DND-41 (cell line): ENCODE measurements at regions not wholly inside any gene's neighbourhood (a gene's known extent, or its start where the extent isn't known, plus 50 kb on each side); places are given as distances from the start of the nearest gene placed in this dataset.

Experiments used
- CTCF ChIP-seq: IDR thresholded peaks from 2 replicates; pipeline ENCODE4 v1.5.1; 2012; ENCODE audit warnings: borderline replicate concordance, low read length, moderate library complexity, mild to moderate bottlenecking; ENCODE audit not compliant: poor library complexity, severe bottlenecking; ENCODE audit errors: extremely low read depth
- EZH2 ChIP-seq: IDR thresholded peaks from 3 replicates; pipeline ENCODE4 v1.6.1; 2012; ENCODE audit warnings: borderline replicate concordance, low read depth, mild to moderate bottlenecking, moderate library complexity, low read length, inconsistent platforms; ENCODE audit not compliant: severe bottlenecking

GRCh38 chr5:129241755-129242154 lies 147.2 kb downstream of the ISOC1 start:
- TF ChIP-seq CTCF (no peak), EZH2 (no peak)
